KBM-7 (cell line): ENCODE measurements at regions not wholly inside any gene's neighbourhood (a gene's known extent, or its start where the extent isn't known, plus 50 kb on each side); places are given as distances from the start of the nearest gene placed in this dataset.
"Not testable (repeated sequence)": the region's sequence is repeated elsewhere in the genome, so short reads cannot be mapped to it uniquely, and the experiment has no call there.

Experiments
- DNase-seq: peaks from one replicate; pipeline ENCODE4 v3.0.0-alpha.2; 2015
- in situ Hi-C: fragments of 300-500 bp; cut with MboI; formaldehyde crosslinking; loops from 2 replicates; pipeline ENCODE4 v1.14.3; 2020; ENCODE audit warnings: low sequenced_read_pairs, low pct_unique_long_range_greater_than_20kb, mixed read lengths

GRCh38 chr21:35538386-35538785, 489.3 kb upstream of the RUNX1 start:
- in situ Hi-C loops, result no loop called here
- DNase-seq, result no peak

GRCh38 chr21:35537604-35538003, 488.5 kb upstream of the RUNX1 start:
- in situ Hi-C loops, result no loop called here
- no peak for DNase-seq

- no peak for DNase-seq
- in situ Hi-C loops, result no loop called here
Observed at GRCh38 chr21:35533893-35534292, 484.8 kb upstream of the RUNX1 start.

- in situ Hi-C loops, result no loop called here
- no peak for DNase-seq
Observed at GRCh38 chr21:35530766-35531165, 481.7 kb upstream of the RUNX1 start.

GRCh38 chr21:35529171-35529863, 480.2 kb upstream of the RUNX1 start:
- in situ Hi-C loops, result no loop called here
- DNase-seq, result no peak

DNA sequence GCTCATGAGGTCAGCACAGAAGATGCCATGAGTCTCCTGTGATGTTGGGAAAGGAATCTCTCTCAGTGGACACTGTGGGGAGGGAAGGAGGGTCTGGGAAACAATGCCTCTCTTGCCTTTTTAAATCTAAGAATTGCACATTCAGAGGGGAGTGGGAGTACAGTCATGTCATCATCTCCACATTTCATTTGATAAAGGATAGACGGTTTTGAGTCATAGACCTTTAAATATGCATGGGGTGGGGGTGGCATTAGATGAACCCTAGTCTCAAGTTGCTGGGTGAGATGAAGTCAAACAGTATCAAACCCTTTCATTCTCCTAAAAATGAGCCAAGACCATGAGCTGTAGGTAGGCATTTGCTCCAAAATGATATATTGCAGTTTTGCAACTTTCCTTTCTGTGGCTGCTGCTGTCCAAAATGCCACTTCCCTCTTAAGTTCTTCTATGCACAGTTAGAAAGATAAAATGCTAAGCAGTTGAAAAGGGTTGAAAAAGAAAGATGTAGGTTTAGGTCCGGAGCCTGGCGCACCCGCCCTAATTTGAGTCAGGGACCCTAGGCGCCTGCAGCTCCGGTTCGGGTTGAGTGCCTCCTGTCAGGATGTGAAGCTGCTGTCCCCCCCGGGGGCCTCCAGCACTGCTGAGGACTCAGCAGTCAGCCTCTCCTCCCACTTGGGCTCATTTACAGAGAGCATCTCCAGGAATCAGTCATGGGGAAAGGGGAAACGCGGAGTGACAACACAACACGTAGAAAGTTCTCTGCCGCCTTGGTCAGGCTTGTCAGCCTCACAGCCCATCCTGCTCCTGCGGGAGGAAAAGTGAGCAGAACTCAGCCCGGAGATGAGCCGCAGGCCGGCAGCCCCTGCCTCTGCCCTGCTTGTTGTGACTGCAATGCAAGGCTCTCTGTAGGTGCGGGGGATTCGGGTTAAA, 479.3 kb upstream of the RUNX1 start:
- peak; percentile 79 for DNase-seq
- in situ Hi-C loops, result no loop called here

DNA sequence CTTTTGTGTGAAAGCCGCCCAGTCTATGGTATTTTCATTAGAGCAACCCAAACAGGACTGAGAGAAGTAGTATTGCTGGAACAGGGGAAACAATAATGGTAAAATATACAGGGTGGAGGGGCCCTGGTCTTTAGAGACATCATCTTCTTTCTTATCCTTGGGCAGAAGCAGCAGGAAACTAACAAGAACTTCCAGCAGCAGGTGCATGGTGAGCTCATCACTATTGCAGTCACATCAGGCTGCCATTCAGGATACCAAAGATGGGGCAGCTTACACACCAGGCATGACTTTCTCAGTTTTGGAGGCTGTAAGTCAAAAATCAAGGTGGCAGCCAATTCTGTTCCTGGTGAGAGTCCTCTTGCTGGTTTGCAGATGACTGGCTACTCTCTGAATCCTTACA, 478.3 kb upstream of the RUNX1 start:
- no peak for DNase-seq
- in situ Hi-C loops, result no loop called here

GRCh38 chr21:35525443-35525842, 476.3 kb upstream of the RUNX1 start:
- DNase-seq, result peak; percentile 23
- in situ Hi-C loops, result no loop called here

- no peak for DNase-seq
- in situ Hi-C loops, result no loop called here
Observed at GRCh38 chr21:35521852-35522505, 472.9 kb upstream of the RUNX1 start.

GRCh38 chr21:35521293-35521692, 472.2 kb upstream of the RUNX1 start:
- in situ Hi-C loops, result no loop called here
- DNase-seq, result no peak

DNA sequence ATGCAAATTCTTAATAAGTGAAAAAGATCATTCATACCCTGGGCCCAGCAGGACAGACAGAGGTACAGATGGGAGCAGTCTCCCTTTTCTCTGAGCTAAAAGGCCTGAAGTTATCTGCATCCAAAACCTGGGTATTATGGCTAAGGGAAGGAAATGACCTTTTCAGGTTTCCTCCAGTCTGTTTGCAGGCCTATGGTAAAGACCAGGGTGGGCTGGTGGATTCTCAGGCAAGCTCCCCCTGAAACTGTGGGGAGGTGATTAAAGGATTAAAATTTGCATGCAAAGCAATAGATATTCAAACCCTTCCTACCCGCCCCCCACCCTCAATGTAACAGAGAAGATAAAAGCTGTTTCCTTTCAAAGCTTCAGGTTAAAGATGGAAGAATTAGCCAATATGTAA, 471.8 kb upstream of the RUNX1 start:
- DNase-seq, result peak; percentile 21
- in situ Hi-C loops, result no loop called here

DNA sequence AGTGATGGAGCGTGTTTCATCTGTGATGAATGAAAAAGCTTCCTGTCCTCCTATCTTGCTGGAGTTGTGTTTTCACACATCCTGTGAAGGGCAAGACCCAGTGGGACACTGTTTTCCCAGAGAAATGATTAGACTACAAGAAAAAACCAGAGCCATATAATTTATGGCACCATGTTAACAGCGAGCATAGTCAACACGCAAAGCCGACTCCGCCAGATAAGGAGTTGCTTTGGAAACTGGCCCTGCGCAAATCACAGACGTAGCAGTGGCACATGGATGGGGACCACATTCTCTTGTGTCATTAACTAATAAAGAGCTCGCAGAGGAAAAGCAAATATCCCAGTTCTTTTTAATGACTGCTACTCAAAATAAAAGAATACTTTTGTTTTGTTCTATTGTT, 471.2 kb upstream of the RUNX1 start:
- no peak for DNase-seq

GRCh38 chr21:35517865-35518264, 468.8 kb upstream of the RUNX1 start:
- in situ Hi-C loops, result no loop called here
- no peak for DNase-seq

More for the DNA sequence above, 471.2 kb upstream of the RUNX1 start:
- in situ Hi-C loops, result no loop called here

GRCh38 chr21:35516292-35516691, 467.2 kb upstream of the RUNX1 start:
- in situ Hi-C loops, DNase-seq: not testable (repeated sequence)

DNA sequence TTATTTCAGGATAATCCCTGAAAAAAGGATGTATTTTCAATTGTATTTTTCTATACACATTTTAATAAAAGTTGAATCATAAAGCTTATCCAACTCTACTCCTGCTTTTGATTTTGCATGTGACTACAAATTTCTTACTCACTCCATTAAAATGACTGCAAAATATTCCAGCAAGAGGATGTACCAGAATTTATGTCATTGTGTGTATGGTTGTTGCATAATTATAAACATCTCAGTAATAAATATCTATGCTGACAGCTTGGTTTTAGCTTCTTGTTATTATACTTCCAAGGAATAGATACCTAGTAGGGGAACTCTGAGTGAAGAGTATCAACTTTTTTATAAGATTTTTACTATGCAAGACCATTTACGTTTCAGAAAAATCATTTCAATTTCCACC, 463.2 kb upstream of the RUNX1 start:
- in situ Hi-C loops, result no loop called here
- DNase-seq, result no peak

DNA sequence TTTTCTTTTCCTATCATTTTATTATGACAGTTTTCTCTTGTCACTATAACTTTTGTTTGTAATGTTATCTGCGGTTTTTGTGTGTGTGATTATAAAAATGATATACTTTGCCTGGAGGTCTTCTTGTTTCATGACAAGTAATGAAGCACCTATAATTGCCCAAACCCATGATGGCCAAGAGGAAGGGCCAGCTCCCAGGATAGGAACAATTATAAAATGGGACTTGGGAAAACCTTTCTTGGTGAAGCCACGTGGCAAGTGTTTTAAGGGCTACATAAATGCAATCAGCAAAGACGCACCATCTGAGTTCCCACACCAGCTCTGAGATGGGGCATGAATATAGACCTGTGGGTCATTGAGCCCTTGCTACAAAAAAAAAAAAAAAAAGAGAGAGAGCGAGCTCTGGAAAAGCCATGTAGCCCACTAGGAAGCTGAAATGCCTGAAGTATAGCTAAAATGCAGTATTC, 462.6 kb upstream of the RUNX1 start:
- no peak for DNase-seq
- in situ Hi-C loops, result no loop called here

GRCh38 chr21:35510957-35511695, 462.0 kb upstream of the RUNX1 start:
- in situ Hi-C loops, result no loop called here
- no peak for DNase-seq

DNA sequence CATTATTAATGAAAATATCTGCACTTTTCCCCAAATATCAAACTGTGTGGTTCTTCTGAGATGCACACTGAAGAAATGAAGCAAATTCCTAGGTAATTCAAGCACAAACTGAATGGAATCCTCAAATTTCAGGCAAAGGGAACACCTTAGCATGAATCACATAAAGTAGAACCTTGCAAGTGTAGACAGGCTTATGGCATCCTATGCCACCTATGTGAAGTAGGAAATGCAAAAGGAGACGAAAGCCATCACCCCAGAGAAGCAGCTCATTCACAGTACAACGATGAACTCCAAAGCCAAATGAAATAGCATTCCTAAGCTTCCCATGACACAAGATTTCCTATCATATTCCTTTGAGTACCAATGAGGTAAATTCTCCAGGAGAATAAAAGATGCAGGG, 461.2 kb upstream of the RUNX1 start:
- no peak for DNase-seq
- in situ Hi-C loops, result no loop called here

GRCh38 chr21:35509001-35509704, 460.1 kb upstream of the RUNX1 start:
- in situ Hi-C loops, result no loop called here
- DNase-seq, result peak; percentile 87
